Right cardiac atrium (tissue), 5 donors: ENCODE measurements at regions not wholly inside any gene's neighbourhood (a gene's known extent, or its start where the extent isn't known, plus 50 kb on each side); places are given as distances from the start of the nearest gene placed in this dataset.

Source experiments
- ATAC-seq, 2 donors: fragments of 200-7000 bp; cut with Tn5 transposase; one replicate each; pipeline versions ENCODE4 v1.8.0 to v1.9.1; 2020; ENCODE audit warnings: moderate library complexity in 2 of 2, mild to moderate bottlenecking in 1 of 2
- DNase-seq, 3 donors: peaks; one replicate each; pipeline ENCODE4 v3.0.0-alpha.2; 2020
- H3K27ac ChIP-seq: one replicate; pipeline ENCODE4 v1.5.1; 2013; ENCODE audit warnings: mild to moderate bottlenecking, low read length, control low read depth, moderate library complexity
- H3K27me3 ChIP-seq: one replicate; pipeline ENCODE4 v1.6.1; 2013; ENCODE audit not compliant: control insufficient read depth, insufficient read depth
- H3K4me1 ChIP-seq: one replicate; pipeline ENCODE4 v1.6.1; 2013; ENCODE audit warnings: low read length; ENCODE audit not compliant: control insufficient read depth, insufficient read depth
- H3K4me3 ChIP-seq: one replicate; pipeline ENCODE4 v1.5.1; 2013; ENCODE audit warnings: low read length, control low read depth
- H3K9me3 ChIP-seq: one replicate; pipeline ENCODE4 v1.6.1; 2013; ENCODE audit warnings: low read length; ENCODE audit not compliant: control insufficient read depth
- WGBS: extraction: QIAGEN DNeasy Blood & Tissue Kit; methylation state at CpG from one replicate; pipeline ENCODE4 v1.1.7; 2013; 5-methylcytosine and 5-hydroxymethylcytosine counted together
- intact Hi-C, 4 donors: fragments of 100-400 bp; cut with DNase I; formaldehyde crosslinking; loops; one replicate each; pipeline versions ENCODE4 v1.11.0 to v1.14.0; 2022 to 2023
- donor health status: healthy with polysubstance abuse.
- donor health status: DM: no; HTN: yes; CAD: no.
- donor health status: DM: no; HTN: no; CAD: no.
- donor health status: DM: no; HTN: yes; CAD: no; lungs with severe emphysema.
- donor health status: DM: yes; HTN: yes; CAD: no.

DNA sequence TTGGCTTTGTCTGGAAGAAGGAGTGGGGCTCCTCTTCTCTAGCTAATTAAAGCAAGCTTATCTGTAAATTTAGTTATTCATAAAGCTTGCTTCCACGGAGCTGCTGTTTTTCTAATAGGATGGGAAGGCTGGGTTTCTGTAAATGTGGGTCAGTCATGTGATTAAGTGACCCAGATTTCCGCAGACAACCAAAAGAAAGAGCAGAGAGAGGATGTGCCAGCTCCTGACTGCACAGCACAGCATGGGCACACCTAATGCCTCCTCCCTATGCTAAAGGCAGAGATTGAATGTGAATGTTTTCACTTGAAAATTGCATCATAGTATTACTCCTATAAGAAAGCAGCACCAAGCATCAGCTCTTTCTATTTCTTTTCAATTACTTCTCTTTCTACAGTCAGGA is 160.2 kb downstream of the FAT3 start:
- 21% methylated on average over 2 of the region's 2 CpGs for WGBS
- no peak for ATAC-seq
- no peaks in the 10 kb centered on the region for H3K9me3 ChIP-seq

DNA sequence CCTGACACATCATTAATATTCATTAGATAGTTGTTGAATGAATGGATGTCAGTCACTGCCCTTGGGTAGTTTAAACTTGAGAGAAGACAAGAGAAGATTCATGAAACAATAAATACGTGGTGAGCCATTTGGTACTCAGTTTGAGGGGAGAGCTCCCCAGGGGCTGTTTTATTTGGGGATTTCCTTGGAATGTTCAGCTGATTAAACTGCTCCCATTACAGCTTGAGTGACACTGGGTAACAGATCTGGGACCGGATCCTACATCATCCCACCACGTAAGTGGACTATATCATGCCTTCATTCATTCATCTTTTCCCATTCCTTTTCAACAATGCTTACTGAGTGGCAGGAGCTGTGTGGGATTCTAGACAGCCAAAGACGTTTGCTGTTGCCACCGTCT is 162.0 kb downstream of the FAT3 start:
- Histone ChIP-seq H3K4me1 (no peaks in the 10 kb centered on the region), H3K9me3 (no peaks in the 10 kb centered on the region), H3K4me3 (no peak overlapping the region), H3K27me3 (no peaks in the 10 kb centered on the region), H3K27ac (no peak overlapping the region)
- no peak for ATAC-seq
- intact Hi-C loops, result no loop called here
- 79% methylated on average over 5 of the region's 5 CpGs for WGBS
- no peak for DNase-seq

More for the DNA sequence above, 160.2 kb downstream of the FAT3 start:
- intact Hi-C loops, result no loop called here
- no peak overlapping the region for H3K27ac ChIP-seq
- H3K27me3 ChIP-seq, result no peaks in the 10 kb centered on the region
- H3K4me3 ChIP-seq, result no peak overlapping the region
- no peak for DNase-seq
- no peaks in the 10 kb centered on the region for H3K4me1 ChIP-seq

DNA sequence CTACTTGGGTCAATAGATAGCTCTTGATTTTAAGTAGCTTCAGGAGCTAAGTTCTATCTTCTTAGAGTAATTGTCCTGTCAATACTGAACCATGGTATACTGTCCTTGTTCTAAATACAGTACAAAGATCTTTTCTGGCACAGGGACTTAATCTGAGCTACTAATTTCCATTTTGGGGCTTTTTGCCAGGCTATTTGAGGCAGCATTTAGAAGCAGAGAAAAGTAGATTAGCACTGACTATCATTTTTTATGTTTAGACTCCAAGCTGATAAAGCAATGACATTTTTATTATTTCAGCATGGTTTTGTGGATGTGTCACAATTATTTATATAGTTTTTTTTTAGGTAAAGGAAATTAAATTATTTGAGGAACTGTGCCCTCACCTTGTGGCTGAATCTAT is 163.2 kb downstream of the FAT3 start:
- H3K4me3 ChIP-seq, result no peak overlapping the region
- no peaks in the 10 kb centered on the region for H3K4me1 ChIP-seq
- H3K27me3 ChIP-seq, result no peaks in the 10 kb centered on the region
- DNase-seq, result no peak
- intact Hi-C loops, result no loop called here
- H3K27ac ChIP-seq, result no peak overlapping the region
- H3K9me3 ChIP-seq, result no peaks in the 10 kb centered on the region
- ATAC-seq, result no peak

DNA sequence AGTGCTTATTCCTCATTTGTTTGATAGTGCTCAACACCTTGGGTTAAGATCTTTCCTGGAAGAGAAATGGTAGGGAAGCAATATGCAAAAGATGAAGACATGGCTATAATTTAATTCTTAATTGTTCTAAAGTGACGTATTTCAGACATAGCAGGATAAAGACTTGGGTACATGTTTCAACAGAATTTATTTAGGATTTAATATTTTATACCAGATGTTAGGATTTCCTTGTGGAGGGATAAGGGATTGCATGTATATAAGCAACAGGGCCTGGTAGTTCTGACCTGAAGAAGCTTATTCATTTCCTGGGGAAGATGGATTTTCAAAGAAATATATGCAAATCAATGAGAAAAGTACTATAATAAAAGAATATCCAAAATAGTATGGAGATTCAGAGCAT is 163.8 kb downstream of the FAT3 start:
- no peak for ATAC-seq
- Histone ChIP-seq H3K27ac (no peak overlapping the region), H3K9me3 (no peaks in the 10 kb centered on the region), H3K4me1 (no peaks in the 10 kb centered on the region), H3K4me3 (no peak overlapping the region), H3K27me3 (no peaks in the 10 kb centered on the region)
- DNase-seq, result no peak
- WGBS, result 84% methylated on average over 1 of the region's 1 CpG
- intact Hi-C loops, result no loop called here

DNA sequence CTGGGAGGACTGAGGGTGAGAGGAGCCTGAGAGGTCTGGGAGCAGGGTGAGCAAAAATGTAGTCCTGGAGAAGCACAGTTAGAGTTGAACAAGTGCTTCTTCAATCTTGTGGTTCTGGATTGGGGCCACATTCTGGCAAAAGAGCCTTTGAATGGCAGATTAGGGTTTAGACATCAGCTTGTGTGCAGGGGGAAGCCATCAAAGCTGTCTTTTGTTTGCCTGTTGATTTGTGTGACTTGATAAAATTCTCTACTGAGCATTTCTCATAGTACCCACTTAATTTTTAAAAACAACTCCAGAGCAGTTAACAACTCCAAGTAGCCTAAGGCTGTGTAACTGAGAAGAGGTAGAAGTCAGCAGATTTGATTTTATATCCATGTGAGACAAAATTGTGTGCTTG is 166.2 kb downstream of the FAT3 start:
- H3K27ac ChIP-seq, result no peak overlapping the region
- no peak for DNase-seq
- ATAC-seq, result no peak
- intact Hi-C loops, result no loop called here
- H3K4me3 ChIP-seq, result no peak overlapping the region
- no peaks in the 10 kb centered on the region for H3K9me3 ChIP-seq
- H3K4me1 ChIP-seq, result no peaks in the 10 kb centered on the region
- H3K27me3 ChIP-seq, result no peaks in the 10 kb centered on the region

DNA sequence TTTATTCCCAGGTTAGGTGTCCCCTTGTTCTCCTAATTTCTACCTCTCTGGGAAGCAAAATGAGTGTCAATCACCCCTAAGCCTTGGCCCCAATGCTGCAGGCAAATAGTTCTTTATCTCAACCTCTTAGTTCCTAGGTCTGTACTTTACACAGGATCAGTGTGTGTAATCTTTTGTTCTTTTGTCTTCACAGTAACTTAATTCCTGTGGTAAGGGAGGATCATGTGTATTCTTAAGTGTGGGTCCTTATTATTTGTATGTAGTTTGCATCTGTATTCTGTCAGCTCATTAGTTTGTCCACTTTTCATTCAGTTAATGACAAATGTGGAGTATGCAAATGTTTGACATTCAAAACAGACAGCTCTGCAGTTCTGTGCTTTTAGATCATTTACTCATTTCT is 166.7 kb downstream of the FAT3 start:
- Histone ChIP-seq H3K27ac (no peak overlapping the region), H3K4me3 (no peak overlapping the region), H3K4me1 (no peaks in the 10 kb centered on the region), H3K27me3 (no peaks in the 10 kb centered on the region), H3K9me3 (no peaks in the 10 kb centered on the region)
- ATAC-seq, result no peak
- intact Hi-C loops, result no loop called here
- DNase-seq, result no peak

DNA sequence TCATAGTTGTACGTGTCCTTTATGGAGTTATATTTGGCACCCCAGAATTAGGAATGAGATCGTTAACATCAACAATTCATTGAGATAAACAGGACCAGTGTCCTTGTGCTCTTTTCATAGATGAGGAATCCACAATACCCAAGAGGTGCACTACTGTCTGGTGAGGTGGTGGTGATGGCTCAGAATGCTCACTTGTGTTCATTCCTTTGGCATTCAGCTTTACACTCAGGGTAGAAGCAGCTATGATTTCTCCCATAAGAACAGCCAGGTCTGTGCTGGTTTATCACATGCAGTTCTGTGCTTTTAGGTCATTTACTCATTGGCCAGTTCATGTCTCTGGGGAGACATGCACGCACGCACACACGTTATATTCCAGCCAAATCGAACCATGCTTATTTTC is 167.2 kb downstream of the FAT3 start:
- no peaks in the 10 kb centered on the region for H3K4me1 ChIP-seq
- 59% methylated on average over 6 of the region's 6 CpGs for WGBS
- DNase-seq, result no peak
- no peak overlapping the region for H3K4me3 ChIP-seq
- H3K27me3 ChIP-seq, result no peaks in the 10 kb centered on the region
- intact Hi-C loops, result no loop called here
- no peak overlapping the region for H3K27ac ChIP-seq
- no peak for ATAC-seq
- no peaks in the 10 kb centered on the region for H3K9me3 ChIP-seq

DNA sequence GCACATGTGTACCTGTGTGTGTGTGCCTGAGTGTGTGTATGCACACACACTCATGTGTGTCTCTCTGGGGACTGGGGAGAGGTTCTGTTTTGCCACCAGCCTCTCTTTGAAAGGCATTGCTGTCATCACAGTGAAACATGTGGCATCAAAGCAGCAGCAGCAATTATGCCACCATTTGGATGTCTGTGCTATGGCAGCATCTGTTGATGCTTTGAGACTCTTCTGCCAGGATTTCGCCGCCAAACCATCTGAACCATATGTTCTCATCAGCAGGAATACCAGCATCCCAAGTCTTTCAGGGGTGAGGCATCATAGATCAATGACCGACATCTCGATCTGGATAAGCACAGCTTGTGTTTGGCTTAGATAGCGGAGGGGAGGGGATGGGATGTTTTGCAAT is 168.6 kb downstream of the FAT3 start:
- Histone ChIP-seq H3K27me3 (no peaks in the 10 kb centered on the region), H3K4me1 (no peaks in the 10 kb centered on the region), H3K9me3 (no peaks in the 10 kb centered on the region), H3K4me3 (no peak overlapping the region), H3K27ac (no peak overlapping the region)
- DNase-seq (no peak), ATAC-seq (no peak)
- intact Hi-C loops, result no loop called here
- WGBS, result 85% methylated on average over 5 of the region's 5 CpGs

DNA sequence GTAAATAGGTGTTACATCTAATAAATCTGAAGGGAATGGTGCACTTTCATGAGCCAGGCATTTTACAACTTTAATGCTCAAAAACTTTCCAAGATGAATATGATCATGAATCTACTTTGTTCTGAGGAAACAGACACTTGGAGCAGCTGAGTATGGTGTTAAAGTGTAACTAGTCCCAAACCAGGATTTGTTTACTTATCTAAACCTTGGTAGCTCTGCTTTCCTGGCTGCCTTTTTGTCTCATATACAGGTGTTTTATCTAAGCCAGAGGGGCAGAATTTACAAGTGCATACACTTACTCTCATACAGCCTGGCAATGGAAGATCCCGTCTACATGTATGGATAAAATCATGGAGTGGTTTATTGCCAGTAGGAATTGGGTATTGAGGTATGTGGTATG is 171.5 kb downstream of the FAT3 start:
- DNase-seq, result no peak
- intact Hi-C loops, result no loop called here
- ATAC-seq, result no peak
- no peaks in the 10 kb centered on the region for H3K27me3 ChIP-seq
- H3K9me3 ChIP-seq, result no peaks in the 10 kb centered on the region
- no peak overlapping the region for H3K27ac ChIP-seq
- no peak overlapping the region for H3K4me3 ChIP-seq
- 91% methylated on average over 1 of the region's 1 CpG for WGBS
- no peaks in the 10 kb centered on the region for H3K4me1 ChIP-seq

DNA sequence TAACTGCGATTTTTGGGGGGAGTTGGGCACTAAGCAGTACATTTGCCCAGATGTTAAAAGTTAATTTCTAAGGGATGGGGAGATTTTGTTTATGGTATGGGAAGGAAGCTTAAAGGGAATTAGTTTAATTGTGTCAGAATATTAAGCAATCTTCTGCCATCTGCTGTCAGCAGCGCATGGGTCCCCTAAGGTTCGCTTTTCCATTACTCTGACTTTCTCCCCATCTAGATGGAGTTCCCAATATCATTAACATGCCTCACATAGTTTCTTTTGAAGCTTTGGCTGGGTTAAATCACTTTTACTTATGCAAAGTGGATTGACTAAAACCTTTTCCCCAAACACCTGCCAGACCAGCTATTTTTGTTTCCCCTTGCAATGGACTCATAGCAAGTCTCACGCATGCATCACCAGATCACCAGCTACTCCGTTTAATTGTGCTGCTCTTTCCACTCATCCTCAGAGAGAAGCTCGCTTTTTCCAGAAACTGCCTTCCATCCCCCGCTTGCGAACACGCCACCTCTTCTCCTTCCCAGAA is 172.7 kb downstream of the FAT3 start:
- H3K4me3 ChIP-seq, result no peak overlapping the region
- 93% methylated on average over 9 of the region's 9 CpGs for WGBS
- intact Hi-C loops, result no loop called here
- no peaks in the 10 kb centered on the region for H3K27me3 ChIP-seq
- H3K4me1 ChIP-seq, result no peaks in the 10 kb centered on the region
- no peak overlapping the region for H3K27ac ChIP-seq
- no peaks in the 10 kb centered on the region for H3K9me3 ChIP-seq
- ATAC-seq (no peak), DNase-seq (no peak)

DNA sequence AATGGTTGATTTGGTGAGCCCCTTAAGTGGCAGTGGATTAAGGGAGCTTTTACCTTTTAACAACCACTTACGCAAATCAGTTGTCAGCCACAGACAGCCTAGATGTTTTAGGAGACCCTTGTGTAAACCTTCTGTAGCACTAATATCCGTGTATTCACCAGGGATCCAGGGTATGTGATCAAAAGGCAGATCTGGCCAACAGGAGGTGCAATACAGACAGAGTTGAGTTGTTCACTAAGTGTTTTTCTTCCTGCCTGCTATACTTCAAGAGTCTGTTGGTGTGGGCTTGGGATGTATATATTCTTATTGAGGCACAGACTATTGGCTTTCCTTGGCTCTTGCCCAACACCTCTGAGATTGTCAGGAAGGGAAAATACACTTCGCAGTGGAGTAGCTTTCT is 175.1 kb downstream of the FAT3 start:
- Histone ChIP-seq H3K4me3 (no peak overlapping the region), H3K4me1 (no peaks in the 10 kb centered on the region), H3K27ac (no peak overlapping the region), H3K9me3 (no peaks in the 10 kb centered on the region), H3K27me3 (no peaks in the 10 kb centered on the region)
- no peak for DNase-seq
- intact Hi-C loops, result no loop called here
- ATAC-seq, result no peak
- 71% methylated on average over 3 of the region's 3 CpGs for WGBS

DNA sequence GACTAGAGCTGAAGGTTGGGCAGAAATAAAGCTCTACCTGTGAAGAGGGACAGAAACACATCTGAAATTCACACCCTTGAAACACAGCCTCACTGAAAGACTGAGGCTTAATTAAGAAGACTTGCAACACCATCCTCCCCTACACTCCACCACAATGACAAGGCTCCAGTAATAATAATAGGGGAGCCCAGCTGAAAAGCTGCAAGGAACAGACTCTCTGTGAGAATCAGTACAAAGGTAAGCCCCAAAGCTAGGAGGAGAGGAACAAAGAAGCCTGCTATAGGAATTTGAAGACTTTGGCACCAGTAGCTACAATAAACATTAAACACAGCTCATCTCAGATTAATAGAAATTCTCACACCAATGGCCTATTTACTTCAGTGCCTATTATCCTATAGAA is 176.9 kb downstream of the FAT3 start:
- H3K4me3 ChIP-seq, result no peak overlapping the region
- no peaks in the 10 kb centered on the region for H3K9me3 ChIP-seq
- H3K27ac ChIP-seq, result no peak overlapping the region
- no peaks in the 10 kb centered on the region for H3K4me1 ChIP-seq
- no peaks in the 10 kb centered on the region for H3K27me3 ChIP-seq
- intact Hi-C loops, result no loop called here
- DNase-seq, result no peak
- no peak for ATAC-seq
